CD4-positive, alpha-beta T cell treated with Interleukin-17A for 4 hours (primary cell): ENCODE measurements at regions not wholly inside any gene's neighbourhood (a gene's known extent, or its start where the extent isn't known, plus 50 kb on each side); places are given as distances from the start of the nearest gene placed in this dataset.
"Not testable (repeated sequence)": the region's sequence is repeated elsewhere in the genome, so short reads cannot be mapped to it uniquely, and the experiment has no call there.

Source experiments
- DNase-seq: peaks from one replicate; pipeline ENCODE4 v3.0.0-alpha.2; 2020; ENCODE audit warnings: mixed read lengths

DNA sequence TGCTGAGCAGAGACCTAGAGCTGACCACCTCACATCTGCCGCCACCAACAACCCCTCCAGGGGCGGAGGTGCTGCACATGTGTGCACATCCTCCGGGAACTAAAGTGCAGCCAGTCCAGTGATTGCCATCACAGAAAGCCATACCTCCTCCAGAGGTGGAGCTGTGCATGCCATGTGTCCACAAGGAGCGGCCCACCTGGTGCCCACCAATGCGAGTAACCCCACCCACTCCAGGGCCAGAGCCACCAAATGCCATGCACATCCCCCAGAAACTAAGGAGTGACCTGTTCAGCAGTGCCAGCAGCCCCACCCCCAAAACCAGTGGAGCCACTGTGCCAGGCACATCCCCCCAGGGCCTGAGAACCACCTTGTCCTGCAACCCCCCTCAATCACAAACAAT, 557.9 kb downstream of the UQCRFS1 start:
- DNase-seq, result no peak

DNA sequence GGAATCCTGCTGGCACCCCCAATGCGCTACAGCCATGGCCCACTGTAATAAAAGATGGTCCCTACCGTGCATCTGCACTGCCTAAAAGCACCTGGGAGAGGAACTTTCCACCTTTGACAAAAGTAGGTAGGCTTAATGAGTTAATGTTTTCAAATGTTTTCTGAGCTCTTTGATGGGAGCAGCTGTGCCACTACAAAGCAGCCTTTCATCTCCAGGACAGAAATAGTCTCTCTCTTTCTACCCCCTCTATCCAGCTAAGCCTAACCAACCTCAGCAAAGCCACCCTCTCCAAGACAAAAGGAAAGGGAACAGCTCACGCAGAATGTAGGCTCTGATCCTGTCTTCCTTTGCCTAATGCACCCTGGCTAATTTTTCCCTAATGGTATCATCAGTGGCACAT, 560.2 kb downstream of the UQCRFS1 start:
- no peak for DNase-seq

- DNase-seq, result no peak
Measured at GRCh38 chr19:28646629-28647028, 566.3 kb downstream of the UQCRFS1 start.

DNA sequence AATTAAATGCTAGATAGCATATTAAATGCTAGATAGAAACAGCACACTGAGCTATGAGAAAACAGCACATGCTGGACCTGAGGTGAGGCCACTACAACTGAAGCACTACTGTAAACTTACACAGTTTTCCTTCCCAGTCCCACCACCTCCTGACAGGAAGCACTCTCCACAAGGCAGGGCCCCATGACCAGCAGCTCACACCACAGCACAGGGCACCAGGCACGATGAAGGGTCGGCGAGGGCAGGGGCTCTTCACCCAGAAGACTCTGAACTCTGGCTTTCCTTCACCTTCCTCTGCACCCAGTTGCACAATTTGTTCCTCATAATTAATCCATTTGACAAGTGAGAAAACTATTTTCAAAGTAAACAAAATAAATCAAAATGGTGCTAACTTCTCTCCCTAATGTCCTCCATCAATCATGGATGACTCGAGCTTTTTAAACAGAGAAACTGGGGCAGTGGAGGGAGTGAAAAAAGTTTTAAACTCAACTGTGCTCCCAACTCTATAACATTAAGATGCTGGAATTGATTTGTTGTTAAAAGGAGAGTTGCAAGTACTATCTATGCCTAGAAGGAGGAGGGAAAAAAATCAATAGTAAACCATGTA, 568.7 kb downstream of the UQCRFS1 start:
- DNase-seq, result no peak

- no peak for DNase-seq
Measured at GRCh38 chr19:28642787-28643683, 569.9 kb downstream of the UQCRFS1 start.

DNA sequence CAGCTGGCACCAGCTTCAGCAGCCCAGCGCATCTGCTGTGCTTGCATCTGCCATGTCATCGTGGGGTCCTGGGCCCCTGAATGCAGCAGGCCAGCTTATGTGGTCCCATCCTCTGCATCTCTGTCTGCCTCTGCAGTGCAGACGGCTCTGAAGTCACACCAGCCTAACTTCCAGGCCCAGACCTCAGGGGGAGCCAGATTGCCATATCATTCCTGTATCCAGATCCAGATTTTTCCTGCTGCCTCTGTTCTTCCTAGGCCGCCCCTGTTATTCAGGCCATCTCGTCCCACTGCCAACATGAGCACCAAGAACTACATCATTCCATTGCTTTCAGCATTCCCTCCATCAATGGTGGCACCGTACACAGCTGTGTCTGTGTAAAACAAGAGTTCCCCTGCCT, 571.6 kb downstream of the UQCRFS1 start:
- no peak for DNase-seq

DNA sequence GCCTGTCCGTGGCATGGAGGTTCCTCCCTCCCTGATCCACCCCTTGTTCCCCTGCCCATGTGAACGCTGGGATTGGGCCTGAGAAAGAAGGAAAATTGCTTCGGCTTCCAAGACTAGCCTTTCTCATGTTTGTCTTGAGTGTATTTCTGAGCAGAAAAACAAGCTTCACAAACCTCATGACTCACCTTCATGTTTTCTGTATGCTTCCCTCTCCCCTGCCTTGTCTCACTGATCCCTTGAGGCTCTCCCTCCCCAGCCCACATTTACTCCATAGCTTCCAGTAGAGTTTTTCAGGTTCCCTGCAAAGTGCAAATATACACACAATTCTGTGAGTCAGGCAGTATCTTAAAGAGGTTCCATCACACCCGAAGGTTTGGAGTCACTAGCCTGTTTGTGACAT, 572.4 kb downstream of the UQCRFS1 start:
- no peak for DNase-seq

- DNase-seq, result no peak
Measured at GRCh38 chr19:28638445-28638844, 574.5 kb downstream of the UQCRFS1 start.

- DNase-seq, result no peak
Measured at GRCh38 chr19:28636706-28637105, 576.2 kb downstream of the UQCRFS1 start.

GRCh38 chr19:28636016-28636629, 576.8 kb downstream of the UQCRFS1 start:
- no peak for DNase-seq

- no peak for DNase-seq
Measured at GRCh38 chr19:28634837-28635236, 578.1 kb downstream of the UQCRFS1 start.

- no peak for DNase-seq
Measured at GRCh38 chr19:28634019-28634328, 579.0 kb downstream of the UQCRFS1 start.

GRCh38 chr19:28633319-28634018, 579.5 kb downstream of the UQCRFS1 start:
- DNase-seq, result peak; percentile 40

DNA sequence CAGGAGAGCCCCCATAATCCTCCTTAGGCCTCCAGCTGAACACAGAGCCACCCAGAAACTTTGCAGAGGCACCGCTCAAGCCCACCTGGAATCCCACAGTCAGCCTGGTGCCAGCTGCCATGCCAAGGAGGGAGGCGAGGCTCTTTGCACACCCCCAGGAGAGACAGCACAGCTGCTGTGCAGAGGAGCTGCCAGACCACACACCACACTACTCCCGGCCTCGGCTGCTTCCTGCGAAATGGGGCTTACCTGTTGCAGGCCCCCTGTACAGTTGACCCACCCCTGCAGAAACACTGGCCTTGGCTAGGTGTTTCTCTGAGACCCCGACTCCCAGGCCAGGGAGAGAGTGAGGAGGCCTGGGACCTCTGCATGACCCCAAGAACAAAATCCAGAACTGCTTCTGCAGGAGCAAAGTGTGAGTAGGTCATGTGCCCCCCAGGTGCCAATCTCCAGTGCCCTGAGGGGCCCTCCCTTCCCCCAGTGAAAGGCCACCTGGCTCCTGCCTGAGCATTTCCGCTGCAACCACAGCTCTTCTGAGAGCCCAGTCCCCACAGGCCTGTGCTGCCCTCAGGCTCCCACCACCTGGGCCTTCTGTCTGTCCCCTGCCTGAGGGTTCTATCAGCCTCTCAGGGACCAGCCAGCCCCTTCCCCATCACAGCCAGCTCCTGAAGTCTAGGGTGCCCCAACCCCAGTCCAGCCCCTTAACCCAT, 580.4 kb downstream of the UQCRFS1 start:
- DNase-seq, result no peak

GRCh38 chr19:28631961-28632360, 581.0 kb downstream of the UQCRFS1 start:
- DNase-seq, result no peak

- no peak for DNase-seq
Measured at GRCh38 chr19:28627669-28628068, 585.3 kb downstream of the UQCRFS1 start.

GRCh38 chr19:28626407-28626806, 586.5 kb downstream of the UQCRFS1 start:
- DNase-seq, result not testable (repeated sequence)

DNA sequence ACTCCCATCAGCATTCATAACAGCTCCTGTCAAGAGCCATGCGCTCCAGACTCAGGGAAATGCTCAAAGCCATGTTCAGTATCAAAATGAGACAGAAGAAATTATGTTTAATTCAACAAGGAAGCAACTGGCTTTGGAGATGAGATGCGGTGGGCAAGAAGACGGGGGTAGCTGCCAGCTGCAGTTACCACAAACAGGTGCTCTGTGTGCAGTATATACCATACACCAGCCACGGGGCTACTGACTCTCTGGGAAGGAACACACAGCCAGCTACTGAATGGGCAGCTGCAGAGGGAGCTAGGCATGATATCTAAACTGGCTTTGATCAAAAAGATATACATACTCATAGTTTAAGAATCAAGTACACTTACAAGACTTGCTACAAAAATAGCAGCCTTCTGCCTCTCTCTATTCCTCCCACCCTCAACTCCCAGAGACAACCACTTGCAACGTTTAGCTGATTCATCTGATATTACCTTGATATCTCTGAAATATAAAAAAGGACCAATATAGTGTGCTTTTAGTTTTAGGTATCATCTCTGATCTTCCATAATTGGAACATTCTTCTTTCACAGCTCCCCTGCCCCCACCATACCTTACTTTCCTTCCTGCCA, 593.0 kb downstream of the UQCRFS1 start:
- DNase-seq, result no peak

GRCh38 chr19:28618504-28618903, 594.4 kb downstream of the UQCRFS1 start:
- no peak for DNase-seq

- DNase-seq, result no peak
Measured at GRCh38 chr19:28615966-28616365, 597.0 kb downstream of the UQCRFS1 start.

- no peak for DNase-seq
Measured at GRCh38 chr19:28615546-28615916, 597.4 kb downstream of the UQCRFS1 start.
